HL-60 (cell line): ENCODE measurements at regions not wholly inside any gene's neighbourhood (a gene's known extent, or its start where the extent isn't known, plus 50 kb on each side); places are given as distances from the start of the nearest gene placed in this dataset.

ENCODE experiments used
- CTCF ChIP-seq: IDR thresholded peaks from one replicate; pipeline ENCODE4 v1.5.1; 2011; ENCODE audit warnings: low read length, control low read depth, inconsistent platforms; ENCODE audit not compliant: insufficient read depth
- POLR2AphosphoS5 ChIP-seq: IDR thresholded peaks from 2 replicates; pipeline ENCODE4 v1.6.1; 2012; ENCODE audit warnings: low read depth
- TF ChIP-seq, protein P1 (sequence below): IDR thresholded peaks from 2 replicates; pipeline ENCODE4 v1.6.1; 2012; ENCODE audit warnings: low read depth; ENCODE audit not compliant: insufficient replicate concordance

DNA sequence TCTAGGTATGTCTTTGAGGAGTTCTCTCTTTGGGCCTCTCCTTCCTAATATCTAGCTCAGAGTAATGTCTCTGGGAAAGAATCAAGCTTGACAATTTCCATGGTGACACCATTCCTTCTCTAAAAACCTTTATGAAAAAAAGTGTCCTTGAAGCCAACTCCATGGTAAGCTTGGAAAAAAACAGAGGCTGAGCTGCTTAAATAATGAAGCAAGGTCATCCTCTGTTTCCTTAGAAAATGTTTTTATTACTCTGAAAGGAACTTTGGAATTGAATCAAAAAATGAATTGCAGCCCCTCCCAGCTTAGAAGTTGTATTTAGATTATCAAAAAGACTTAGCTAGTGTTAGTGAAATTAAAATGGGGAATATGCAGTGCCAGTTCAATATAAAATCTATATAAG is 166.1 kb upstream of the KITLG start:
- no peak for TF ChIP-seq CTCF
- TF ChIP-seq POLR2AphosphoS5 = no peak
- TF ChIP-seq, protein P1, sequence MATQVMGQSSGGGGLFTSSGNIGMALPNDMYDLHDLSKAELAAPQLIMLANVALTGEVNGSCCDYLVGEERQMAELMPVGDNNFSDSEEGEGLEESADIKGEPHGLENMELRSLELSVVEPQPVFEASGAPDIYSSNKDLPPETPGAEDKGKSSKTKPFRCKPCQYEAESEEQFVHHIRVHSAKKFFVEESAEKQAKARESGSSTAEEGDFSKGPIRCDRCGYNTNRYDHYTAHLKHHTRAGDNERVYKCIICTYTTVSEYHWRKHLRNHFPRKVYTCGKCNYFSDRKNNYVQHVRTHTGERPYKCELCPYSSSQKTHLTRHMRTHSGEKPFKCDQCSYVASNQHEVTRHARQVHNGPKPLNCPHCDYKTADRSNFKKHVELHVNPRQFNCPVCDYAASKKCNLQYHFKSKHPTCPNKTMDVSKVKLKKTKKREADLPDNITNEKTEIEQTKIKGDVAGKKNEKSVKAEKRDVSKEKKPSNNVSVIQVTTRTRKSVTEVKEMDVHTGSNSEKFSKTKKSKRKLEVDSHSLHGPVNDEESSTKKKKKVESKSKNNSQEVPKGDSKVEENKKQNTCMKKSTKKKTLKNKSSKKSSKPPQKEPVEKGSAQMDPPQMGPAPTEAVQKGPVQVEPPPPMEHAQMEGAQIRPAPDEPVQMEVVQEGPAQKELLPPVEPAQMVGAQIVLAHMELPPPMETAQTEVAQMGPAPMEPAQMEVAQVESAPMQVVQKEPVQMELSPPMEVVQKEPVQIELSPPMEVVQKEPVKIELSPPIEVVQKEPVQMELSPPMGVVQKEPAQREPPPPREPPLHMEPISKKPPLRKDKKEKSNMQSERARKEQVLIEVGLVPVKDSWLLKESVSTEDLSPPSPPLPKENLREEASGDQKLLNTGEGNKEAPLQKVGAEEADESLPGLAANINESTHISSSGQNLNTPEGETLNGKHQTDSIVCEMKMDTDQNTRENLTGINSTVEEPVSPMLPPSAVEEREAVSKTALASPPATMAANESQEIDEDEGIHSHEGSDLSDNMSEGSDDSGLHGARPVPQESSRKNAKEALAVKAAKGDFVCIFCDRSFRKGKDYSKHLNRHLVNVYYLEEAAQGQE = no peak
